GM19023 (cell line): ENCODE measurements at regions not wholly inside any gene's neighbourhood (a gene's known extent, or its start where the extent isn't known, plus 50 kb on each side); places are given as distances from the start of the nearest gene placed in this dataset.
"Not testable (repeated sequence)": the region's sequence is repeated elsewhere in the genome, so short reads cannot be mapped to it uniquely, and the experiment has no call there.

Source experiments
- ATAC-seq: cut with Tn5 transposase; IDR thresholded peaks from one replicate; pipeline ENCODE4 v1.9.1; 2021; ENCODE audit warnings: mild to moderate bottlenecking, moderate library complexity; ENCODE audit not compliant: unreplicated experiment

- ATAC-seq: no peak
Observed at GRCh38 chr6:14997507-14997906, 248.4 kb upstream of the JARID2 start.

DNA sequence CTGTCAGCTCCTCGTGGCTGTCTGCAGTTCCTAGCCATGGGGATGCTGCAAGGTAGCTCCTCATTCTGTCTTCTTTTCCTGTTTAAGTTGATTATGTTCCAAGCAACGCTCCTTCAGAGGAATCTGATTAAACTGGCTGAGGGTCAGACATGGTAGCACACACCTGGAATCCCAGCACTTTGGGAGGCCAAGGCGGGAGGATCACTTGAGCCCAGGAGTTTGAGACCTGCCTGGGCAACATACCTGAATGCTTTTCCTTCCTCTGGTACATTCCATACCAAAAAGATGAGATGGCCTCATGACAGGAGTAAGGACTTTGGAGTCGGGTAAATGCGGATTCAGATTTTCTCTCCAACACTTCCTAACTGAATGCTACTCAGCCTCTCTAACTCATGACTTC is 246.8 kb upstream of the JARID2 start:
- ATAC-seq: no peak

DNA sequence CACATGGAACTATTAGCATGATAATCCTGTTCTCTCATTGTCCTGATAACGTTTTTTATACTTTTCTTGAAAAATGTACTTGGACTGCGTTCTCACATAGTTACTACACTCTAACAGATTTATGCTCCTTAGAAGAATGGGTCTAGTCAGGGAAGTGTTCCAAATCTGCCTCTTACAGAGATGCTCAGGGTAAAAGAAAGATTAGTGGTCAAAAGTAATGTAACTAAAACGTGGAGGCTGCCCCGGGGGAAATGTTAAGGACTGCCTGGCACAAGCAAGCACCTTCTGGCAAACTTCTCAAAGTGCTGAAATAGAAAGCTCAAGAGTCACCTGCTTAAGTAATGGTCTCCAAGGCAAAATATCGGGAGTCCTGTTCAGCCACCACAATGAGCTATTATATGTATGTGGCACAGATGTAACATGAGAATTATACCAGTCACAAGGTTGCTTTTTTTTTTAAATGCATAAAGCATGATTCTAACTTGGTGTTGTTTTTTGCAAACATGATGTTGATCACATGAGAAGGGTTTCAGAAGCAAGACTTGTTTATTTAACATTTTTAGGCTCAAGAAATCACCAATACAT is 244.5 kb upstream of the JARID2 start:
- no peak for ATAC-seq

- no peak for ATAC-seq
Observed at GRCh38 chr6:15008269-15008668, 237.6 kb upstream of the JARID2 start.

GRCh38 chr6:15014958-15015357 is 230.9 kb upstream of the JARID2 start:
- no peak for ATAC-seq

GRCh38 chr6:15016813-15017212 is 229.1 kb upstream of the JARID2 start:
- ATAC-seq: no peak

- ATAC-seq: no peak
Observed at GRCh38 chr6:15017261-15017660, 228.6 kb upstream of the JARID2 start.

DNA sequence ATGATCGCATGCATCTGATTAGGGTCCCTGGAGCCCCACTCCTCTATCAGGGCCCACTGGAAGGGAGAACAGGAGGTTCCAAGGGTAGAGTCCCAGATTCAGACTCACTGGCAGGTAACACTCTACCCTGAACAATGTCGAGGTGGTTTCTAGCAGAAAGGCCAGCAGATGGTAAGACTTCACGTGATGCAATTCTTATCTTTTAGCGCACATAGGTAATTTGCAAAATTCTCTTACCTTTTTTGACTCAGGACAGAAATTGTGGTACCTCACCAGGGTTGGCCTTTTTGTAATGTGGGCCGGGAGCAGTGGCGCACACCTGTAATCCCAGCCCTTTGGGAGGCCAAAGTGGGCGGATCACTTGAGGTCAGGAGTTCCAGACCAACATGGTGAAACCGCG is 228.1 kb upstream of the JARID2 start:
- no peak for ATAC-seq

GRCh38 chr6:15020119-15020770 is 225.6 kb upstream of the JARID2 start:
- ATAC-seq: no peak

GRCh38 chr6:15021074-15021473 is 224.8 kb upstream of the JARID2 start:
- no peak for ATAC-seq

GRCh38 chr6:15023018-15023417 is 222.9 kb upstream of the JARID2 start:
- ATAC-seq: not testable (repeated sequence)

DNA sequence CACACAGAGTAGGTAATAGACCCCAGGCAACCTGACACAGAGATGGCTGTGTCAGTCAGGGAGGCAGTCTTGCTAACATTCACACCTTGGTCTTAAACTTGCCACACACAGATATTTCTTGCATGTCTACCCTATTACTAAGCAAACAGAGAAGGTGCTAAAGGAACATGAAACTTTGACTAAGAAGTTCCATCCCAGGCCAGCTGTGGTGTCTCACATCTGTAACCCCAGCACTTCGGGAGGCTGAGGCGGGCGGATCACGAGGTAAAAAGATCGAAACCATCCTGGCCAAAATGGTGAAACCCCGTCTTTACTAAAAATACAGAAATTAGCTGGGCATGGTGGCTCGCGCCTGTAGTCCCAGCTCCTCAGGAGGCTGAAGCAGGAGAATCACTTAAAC is 222.4 kb upstream of the JARID2 start:
- peak; percentile 92 for ATAC-seq

DNA sequence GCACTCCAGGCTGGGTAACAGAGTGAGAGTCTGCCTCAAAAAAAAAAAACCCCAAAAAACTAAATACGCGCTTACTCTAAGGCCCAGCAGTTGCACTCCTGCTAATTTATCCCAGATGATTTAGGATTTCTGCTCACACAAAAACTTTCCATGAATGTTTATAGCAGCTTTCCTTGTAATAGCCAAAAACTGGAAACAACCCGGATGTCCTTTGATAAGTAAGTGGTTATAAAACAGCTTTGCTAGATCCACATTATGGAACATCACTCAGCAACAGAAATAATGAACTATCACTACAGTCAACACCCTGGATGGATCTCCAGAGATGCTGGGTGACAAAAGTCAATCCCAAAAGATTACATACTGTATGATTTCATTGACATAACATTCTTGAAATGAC is 220.4 kb upstream of the JARID2 start:
- ATAC-seq: no peak

DNA sequence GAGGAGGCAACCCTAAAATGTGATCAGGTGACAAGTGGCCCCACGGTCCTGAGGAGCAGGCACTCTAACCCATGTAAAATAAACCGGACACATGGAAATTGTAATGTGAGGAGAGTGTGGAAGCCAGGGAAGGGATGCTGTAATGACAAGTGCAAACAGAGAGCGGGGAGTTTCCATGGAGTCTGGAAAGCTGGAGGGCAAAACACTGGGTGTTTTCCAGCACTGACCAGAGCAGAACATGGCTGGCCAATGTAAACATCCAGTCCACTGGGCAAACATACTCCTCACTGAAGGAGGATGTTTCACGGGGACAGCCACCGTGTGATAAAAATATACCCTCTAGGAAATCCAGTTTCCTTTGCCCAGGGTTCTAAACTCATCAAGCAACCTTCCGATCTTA is 219.0 kb upstream of the JARID2 start:
- no peak for ATAC-seq

DNA sequence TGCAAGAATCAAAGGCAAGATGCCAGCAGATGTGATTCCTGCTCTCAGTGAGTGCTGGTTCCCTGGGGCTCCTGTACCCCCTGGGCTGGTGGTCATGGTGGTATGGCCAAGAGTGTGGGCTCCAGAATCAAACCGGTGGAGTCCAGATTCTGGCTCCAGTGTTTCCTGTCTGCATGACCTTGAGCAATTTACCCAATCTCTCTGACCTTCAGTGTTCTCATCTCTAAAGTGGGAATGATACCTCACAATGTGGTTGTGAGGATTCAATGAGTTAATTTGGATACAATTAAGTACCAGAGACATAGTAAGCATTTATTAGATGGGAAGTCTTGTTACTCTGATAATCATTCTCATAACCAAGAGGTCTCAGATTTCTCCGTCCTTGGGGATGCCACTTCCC is 218.4 kb upstream of the JARID2 start:
- no peak for ATAC-seq

DNA sequence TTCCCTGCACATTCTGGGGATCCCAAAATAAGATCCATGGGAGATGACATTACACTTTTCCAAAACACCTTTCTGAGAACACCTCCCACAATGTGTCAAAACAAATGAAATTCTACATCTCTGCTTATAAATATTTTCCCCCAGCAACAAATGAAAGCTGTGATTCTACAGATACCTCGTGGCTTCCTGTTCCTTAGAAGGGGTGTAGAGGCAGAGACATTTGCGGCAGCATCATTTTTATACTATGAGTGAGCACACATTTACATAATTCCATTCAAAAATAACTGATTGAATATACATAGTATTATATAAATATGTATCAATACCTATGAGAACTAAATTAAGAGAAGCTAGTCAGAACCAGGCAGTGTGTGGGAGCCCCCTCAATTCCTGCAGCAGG is 213.9 kb upstream of the JARID2 start:
- no peak for ATAC-seq

DNA sequence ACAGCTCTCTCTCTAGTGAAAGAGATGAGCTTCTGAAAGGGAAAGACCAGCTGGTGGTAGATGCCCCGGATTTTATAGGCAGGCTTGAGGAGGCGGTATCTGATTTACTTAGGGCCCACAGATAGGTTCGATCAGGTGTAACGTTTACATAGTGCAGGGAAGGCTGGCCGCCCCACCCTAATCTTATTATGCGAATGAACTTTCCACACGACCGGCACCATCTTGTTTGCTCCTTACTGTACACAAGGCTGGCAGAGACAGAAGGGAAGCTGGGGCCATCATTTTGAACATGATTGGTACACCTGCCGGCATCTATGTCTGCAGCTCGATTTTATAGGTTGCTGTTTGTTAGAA is 212.0 kb upstream of the JARID2 start:
- no peak for ATAC-seq

DNA sequence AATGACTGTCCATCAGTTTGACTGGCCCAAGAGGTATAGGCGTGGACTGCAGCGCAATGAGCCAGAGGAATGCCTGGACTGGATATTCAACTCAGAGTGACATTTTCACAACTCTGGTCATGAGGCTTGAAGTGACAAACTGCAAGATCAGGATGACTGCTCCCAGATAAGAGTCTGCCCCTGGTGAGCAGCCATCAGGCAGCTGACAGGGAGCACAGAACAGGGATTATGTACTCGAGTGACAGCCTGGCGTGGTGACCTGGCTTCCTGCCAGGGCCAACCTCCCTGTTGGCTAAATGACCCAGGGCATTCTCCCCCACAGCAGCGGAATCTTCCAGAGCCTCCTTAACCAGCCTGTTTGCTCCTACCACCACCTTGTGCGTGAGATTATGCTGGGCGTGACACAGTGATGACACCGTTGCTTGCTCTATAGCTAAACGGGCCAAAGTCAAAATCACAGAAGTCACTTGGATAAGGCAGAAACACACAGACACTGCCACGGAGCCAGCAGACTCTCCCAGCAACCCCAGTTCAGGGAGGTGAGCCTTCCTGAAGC is 209.1 kb upstream of the JARID2 start:
- no peak for ATAC-seq

DNA sequence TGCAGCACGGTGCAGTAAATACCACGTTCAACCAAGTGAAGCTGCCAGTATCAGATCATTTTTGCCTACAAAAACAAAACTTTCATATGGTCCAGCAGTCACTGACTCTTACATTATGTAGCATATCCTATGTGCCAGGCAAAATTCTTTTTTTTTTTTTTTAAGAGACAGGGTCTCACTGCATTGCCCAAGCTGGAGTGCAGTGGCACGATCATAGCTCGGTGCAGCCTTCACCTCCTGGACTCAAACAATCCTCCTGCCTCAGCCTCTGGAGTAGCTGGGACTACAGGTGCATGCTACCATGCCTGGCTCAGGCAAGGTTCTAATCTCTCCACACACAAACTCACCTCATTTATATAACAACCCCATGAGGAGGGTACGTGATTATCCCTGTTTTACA is 208.6 kb upstream of the JARID2 start:
- no peak for ATAC-seq

DNA sequence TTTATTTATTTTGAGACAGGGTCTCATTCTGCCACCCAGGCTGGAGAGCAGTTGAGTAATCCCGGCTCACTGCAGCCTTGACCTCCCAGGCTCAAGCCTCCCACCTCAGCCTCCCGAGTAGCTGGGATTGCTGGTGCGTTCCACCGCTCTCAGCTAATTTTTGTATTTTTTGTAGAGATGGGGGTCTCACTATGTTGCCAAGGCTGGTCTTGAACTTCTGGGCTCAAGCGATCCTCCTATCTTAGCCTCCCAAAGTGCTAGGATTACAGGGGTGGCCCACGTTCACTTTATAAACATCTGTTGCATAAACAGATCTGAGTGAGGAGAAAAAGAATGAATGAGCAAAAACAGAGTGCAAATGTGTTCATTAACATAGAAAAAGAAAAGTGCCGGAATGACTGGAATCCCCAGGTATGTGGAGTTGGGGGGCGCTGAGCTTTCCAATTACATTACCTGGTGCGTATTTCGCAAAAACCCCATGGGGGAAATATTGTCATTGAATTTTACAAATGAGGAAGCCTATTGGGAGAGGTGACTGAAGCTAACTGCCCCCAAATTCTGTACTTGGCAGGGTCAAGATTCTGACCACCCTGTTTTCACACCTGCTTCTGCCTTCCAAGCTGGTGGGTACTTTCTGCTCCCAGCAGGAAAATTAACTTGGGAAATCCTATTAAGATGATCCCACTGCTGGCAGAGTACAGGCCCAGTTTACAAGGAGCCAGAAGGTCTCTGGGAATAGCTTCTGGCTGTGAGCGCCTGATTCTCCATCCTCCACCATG is 207.7 kb upstream of the JARID2 start:
- ATAC-seq: no peak

DNA sequence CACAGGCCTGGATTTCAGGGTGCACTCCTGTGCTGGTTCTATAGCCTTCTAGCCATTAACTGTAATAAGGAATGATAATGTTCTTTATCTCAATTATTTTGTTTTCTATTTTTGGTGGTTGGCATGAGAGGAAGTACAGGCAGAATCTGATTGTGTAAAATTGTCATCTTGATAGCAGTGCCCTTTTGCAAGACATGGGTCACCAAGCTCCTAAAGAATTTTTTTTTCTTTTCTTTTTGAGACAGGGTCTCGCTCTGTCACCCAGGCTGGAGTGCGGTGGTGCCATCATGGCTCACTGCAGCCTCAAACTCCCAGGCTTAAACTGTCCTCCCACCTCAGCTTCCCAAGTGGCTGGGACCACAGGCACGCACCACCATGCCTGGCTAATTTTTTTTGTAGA is 206.7 kb upstream of the JARID2 start:
- ATAC-seq: no peak

DNA sequence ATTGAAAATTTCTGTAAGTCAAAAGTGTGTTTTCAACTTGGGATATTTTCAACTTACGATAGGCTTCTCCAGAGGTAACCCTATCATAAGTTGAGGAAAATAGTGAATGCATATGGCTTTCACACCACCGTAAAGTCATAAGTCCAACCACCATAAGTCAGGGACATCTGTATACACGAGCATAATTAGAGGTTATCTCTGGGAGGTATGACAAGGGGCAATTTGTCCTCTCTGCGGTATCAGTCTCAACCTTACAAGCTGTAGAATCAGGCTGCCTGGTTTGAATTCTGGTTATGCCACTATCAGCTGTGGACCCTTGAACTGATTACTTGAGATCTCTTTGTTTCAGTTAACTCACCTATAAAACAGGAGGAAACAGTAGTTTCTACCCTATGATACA is 202.9 kb upstream of the JARID2 start:
- ATAC-seq: no peak
